ENCODE measurements at regions not wholly inside any gene's neighbourhood (a gene's known extent, or its start where the extent isn't known, plus 50 kb on each side); places are given as distances from the start of the nearest gene placed in this dataset.
"Not testable (repeated sequence)": the region's sequence is repeated elsewhere in the genome, so short reads cannot be mapped to it uniquely, and the experiment has no call there.

DNA sequence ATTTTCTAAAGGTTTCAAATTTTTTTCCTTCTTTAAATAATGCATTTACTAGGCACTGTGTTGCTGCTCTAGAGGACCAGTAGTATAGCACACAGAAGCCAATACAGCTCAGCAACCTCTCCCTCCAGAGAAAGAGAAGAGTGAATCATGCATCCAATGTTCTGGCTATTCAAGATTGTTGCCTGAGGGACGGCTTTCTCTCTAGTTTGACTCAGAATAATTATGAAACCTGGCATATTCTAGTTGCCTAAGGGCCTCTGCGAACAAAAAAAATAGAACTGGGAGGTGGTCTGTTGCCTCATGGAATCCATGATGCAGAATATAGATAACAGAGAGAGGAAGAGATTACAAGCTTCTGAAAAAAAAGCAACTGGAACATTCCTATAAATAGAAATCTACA is 1233.3 kb upstream of the PABPC4L start:
- DNase-seq, result no peak

DNA sequence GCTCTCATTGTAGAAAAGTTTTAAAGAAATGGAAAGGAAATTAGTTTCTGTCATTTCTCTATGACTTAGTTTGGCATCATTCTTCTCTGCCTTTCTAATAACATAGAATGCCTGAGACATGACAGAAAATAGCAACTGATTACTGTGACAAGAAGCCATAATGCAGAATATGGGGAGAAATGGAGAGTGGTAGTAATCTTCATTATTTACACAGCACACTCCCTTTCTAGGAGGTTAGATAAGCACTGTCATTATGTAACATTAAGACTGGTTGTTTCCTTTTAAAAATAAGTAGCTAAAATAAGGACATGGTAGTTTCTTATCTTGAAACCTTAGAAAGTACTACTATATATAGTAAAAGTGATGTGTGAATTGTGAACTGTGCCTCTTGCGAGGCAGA is 1227.9 kb upstream of the PABPC4L start:
- no peak for DNase-seq

DNA sequence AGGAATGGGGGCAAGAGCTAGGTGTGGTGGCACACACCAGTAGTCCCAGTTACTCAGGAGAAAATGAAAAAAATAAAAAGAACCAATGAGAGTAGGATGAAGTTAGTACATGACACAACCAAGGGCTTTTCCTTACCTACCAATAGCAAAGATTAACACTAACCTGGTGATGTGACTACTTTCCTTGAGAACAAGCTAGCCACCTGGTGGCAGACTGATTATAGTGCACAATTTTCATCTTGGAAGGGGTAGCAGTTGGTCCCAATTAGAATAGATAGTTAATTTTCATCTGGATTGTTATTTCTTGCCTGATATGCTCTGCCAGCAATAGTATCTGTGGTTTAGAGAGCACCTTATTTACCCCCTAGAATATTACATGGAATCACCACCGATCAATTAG is 1216.8 kb upstream of the PABPC4L start:
- no peak for DNase-seq

DNA sequence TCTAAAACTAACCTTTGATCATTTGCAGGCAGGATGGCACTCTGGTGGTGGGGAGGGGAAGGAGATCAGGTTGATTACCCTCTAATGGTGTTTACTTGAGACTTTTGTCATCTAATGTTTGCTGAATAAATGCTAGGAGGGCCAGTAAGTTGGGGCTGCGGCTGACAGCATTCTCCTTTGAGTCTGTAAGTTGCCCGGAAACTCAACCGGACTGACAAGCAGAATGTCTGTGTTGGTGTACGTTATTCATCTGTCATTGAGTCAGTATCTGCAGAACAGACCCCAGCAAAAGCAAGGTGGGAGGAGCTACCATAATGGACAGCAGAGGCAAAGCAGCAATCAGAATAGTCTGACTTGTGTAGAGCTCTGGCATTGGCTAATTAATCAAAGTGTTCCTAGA is 1210.6 kb upstream of the PABPC4L start:
- no peak for DNase-seq

DNA sequence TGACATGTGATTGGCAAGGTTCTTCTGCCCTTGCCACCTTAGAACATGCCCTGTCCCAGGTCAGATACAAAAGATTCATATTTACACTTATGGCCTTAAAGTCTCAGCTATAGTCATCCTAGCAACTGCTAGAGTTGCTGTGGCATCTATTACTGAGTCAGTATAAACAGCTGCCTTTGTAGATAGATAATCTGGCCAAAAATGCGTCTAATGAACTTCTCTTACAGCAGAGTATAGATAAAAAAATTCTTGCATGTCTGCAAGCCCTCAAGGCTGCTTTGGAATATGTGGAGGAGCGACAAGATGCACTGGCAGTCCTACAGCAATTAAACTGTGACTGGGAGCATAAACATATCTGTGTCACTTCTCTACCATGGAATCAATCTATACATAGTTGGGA is 1209.7 kb upstream of the PABPC4L start:
- DNase-seq, result peak; percentile 38

DNA sequence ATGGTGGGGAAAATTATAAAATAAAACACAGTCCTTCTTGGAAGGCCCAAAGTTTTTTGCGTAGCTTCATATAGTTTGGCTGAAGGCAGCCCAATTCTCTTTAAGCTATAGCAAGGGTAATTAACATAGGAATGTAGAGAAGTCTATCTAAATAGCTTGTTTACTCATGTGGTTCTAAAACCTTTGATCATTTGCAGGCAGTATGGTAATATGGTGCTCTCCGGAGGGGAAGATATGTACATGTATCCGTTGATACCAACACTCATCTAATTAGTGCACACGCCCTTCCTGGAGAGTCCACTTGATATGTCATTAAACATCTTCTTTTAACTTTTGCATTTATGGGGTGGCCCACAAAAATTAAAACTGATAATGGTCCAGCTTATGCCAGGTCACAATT is 1207.7 kb upstream of the PABPC4L start:
- not testable (repeated sequence) for DNase-seq

DNA sequence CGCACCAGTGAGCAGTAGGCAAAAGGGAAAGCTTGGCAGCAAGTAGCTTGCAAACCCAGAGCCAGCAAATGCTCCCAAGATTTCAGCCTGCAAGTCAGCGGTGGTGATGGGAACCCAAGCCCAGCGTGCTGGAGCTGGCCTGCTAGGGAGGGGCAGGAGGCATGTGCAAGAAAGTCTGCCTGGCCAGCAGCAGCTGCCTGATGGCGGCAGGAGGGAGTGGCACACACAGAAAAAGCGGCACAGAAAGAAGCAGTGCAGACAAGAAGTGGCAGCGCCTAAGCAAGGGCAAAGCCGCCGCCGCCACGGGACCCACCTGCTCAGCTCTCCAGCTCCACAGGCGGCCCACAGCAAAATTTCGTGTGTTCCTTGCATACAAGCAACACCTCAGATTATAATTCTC is 1206.5 kb upstream of the PABPC4L start:
- DNase-seq, result no peak

DNA sequence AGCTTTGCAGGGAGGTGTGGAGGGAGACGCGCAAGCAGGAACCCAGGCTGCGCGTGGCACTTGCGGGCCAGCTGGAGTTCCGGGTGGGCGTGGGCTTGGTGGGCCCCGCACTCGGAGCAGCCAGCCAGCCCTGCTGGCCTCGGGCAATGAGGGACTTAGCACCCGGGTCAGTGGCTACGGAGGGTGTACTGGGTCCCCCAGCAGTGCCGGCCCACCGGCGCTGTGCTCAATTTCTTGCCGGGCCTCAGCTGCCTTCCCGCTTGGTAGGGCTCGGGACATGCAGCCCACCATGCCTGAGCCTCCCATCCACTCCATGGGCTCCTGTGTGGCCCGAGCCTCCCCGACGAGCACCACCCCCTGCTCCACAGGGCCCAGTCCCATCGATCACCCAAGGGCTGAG is 1205.0 kb upstream of the PABPC4L start:
- DNase-seq, result not testable (repeated sequence)

DNA sequence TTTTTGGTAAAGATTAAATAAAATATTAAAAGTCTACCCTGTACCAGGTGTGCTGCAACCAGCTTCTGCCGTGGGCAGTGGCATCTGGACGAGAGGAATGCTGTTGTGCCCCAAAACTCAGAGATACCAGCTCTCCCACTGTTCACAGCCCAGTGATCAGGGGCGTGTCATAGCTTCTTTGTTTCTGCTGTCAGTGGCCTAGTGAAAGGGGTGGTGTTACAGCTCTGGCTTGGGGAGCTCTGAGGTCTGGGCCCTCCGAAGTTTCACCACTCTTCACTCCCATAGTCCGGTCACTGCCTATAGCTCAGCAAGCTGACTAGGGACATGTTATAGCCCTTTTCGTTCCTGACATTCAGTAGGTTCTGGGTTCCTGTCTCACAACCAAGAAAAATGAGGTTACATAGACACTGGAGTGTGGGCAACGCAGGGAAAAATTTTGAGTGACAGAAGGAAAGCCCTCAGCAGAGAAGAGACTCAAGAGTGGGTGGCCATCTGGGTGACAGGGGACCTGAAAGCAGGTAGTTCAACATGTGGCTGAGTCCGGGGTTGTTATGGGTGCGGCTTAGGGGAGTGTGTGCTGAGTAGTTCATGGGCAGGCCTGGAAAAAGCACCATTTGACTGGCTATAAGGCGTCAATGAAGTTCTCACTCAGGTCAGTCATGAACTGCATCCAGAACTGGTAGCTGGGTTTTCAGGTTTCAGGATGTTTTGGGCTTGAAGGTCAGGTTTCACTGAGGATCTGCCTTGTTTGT is 1184.4 kb upstream of the PABPC4L start:
- DNase-seq, result no peak

DNA sequence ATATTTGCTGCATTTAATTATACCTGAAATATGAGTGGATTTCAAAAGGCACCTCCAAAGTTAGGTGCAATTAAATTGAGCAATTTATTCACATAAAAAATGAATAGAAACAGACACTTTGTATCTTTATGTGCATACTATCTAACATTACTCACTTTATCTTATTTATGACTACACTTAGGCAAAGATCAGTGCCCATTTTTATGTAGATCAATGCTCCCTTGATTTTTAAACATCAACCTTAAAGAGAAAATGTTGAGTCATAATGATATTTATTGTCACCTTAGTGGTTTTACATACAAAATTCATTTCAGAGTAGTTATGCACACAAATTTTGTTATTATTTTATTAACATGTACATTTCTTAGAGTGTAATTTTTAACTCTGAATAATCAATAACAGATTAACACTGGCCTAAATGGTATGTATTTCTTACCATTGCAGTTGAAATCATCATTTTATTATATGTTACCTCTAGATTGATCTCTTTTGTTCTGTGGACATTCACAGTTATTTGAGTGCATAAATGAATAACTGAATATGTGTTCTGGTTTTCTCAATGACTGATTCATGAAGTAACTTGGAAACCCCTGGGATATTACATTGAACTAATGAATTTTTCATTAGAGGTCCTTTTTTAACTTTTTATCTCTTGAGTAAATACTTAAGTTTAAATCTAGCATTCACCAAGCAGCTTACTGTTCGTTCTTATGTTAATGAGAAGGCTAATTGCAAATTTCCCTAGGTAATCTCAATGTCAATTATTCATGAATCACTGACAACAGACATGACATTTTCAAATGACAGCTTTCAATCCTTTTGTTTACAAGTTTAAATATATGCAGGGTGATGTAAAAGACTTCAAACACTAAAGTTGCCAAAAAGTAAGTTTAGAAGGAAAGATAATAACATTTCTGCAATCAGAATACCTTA is 1182.0 kb upstream of the PABPC4L start:
- DNase-seq, result no peak

DNA sequence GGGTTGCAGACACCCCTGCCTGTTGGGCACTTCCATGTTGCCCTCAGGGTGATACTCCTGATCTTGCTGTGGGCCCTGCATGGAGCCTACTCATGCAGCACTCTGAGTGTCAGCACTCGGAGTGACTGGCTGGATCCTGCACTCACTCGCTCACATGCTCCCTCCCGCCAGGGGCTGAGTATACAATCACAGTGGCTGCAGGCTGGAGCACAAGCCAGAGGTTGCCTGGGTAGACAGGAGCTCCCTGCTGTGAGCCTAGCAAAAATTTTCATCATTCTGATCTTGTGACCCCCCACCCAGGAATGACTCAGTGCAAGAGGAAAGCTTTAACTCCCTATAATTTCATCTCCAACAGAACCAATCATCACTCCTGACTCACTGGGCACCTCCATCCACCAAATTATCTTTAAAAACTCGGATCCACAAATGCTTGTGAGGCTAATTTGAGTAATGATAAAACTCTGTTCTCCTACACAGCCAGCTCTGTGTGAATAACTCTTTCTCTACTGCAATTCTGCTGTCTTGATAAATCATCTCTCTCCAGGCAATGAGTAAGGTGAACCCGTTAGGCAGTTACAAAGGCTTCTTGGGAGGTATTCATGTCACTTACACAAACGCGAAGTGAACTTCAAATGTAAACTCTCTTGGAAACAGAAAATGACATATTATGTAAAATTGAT is 1180.8 kb upstream of the PABPC4L start:
- DNase-seq, result no peak

DNA sequence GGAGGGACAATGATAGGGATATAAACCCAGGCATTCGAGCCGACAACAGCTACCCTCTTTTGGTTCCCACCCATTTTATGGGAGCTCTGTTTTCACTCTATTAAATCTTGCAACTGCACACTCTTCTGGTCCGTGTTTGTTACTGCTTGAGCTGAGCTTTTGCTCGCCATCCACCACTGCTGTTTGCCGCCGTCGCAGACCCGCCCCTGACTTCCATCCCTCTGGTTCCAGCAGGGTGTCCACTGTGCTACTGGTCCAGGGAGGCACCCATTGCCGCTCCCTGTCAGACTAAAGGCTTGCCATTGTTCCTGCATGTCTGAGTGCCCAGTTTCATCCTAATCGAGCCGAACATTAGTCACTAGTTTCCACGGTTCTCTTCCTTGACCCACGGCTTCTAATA is 1170.5 kb upstream of the PABPC4L start:
- no peak for DNase-seq

DNA sequence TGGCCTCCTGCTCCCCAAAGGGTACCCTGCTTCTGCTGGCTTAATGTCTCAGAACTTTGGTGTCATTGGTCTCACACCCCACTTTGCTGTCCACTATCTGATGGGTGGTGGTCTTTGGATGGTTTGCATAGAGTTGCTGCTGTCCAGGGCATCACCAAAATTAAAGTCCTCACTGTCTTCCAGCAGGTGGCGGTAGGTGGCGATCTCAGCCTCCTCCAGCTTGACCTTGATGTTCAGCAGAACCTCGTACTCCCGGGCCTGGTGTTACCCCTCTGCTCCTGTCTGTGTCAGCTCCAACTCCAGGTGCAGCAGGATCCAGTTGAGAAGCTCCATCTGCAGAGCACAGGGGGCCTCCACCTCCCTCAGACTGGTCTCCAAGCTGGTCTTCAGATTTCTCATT is 1169.5 kb upstream of the PABPC4L start:
- DNase-seq, result no peak

DNA sequence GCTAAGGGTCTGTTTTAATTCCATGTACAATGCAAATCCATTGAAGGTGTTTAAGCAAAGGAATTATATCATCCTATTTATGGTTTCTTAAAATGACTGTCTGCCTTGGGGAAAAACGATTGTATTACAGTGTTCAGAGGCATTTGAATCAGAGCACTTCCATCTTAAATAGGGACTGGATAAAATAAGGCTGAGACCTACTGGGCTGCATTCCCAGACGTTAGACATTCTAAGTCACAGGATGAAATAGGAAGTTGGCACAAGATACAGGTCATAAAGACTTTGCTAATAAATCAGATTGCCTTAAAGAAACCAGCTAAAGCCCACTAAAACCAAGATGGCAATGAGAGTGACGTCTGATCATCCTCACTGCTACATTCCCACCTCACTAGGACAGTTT is 1167.2 kb upstream of the PABPC4L start:
- peak; percentile 1 for DNase-seq

DNA sequence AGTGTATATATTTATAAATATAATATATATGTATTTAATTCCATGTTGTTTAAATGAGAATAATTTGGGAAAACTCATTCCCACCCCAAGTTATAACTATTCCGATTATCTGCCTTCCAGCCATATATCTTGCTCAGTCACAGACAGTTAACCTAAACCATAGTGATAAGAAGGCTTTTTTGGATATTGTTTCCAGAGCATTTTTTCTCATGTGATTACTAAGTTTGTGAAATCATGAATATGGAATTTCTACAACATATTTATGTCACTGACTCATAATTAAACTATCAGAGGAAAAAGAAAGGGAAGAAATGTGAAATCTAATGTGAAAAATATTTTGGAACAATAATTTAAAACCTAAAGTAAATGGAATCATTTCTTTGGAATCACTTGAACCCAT is 1163.5 kb upstream of the PABPC4L start:
- DNase-seq, result no peak

DNA sequence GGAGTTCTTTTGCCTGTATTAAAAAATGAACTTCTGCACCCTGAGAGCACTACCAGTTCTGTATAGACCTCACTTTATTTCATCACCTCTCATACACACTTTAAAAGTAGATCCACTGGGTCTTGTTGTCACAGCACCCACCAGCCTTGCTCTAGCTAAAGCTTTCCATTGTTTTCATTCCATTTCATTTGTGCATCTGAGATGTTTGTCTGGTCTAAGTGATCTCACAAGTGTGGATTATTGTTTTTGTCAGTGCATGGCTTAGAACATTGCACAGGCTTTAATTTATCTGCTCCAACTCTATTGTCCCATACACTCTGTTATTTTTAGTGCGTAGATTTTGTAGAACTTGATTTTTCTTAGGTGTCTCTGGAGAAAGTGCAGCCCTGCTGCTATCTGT is 1157.5 kb upstream of the PABPC4L start:
- DNase-seq, result no peak

DNA sequence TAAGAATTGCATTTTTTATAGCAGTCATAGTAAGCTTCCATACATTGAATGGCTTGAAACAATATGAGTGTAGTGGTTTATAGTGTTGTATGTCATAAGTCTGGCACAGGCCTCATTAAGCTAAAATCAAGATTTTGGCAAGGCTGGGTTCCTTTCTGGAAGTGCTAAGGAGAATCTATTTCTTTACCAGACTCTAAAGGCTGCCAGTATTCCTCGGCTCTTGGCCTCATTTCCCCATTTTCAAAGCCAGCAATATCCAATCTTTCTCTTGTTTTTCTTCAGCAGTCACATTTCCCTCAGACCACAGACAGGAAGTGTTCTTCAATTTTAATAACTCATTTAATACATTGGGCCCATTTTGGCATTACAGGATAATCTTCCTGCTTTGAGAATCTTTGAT is 1155.5 kb upstream of the PABPC4L start:
- DNase-seq, result peak; percentile 4

DNA sequence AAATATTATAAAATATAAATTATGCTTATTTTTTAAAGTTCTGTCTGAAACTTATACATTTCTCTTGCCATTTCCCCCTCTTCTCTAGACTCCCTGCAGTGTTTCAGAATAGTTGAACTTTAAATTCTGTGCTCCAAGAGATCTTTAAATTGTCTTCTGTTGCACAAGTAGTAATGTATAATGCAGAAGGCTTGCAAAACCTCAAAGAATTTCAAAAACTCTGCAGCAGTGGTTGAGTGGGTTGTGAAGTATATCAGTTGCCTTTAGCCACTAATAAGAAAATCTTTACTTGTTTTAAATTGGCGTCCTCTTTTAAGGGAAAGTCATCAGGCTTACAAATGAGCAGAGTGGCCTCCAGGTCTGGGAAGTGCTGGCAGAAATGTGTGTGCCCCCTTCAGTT is 1153.3 kb upstream of the PABPC4L start:
- DNase-seq, result no peak

DNA sequence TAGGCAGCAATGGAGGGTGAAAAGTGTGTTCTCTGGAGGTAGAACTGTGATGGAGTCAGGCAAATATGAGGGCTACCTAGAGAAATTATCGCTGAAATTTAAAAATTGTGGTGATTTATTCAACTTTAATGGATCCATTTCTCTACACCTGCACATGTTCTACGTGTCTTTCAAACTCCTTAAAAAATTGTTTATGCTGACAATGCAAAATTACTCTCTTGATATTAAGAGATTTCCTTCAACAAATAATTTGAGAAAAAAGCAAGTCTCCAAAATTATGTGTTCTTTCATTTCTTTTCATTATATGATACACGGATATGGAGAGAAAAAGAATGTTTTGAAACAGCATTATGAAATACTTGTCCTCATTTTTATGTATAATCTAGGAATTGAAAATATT is 1151.4 kb upstream of the PABPC4L start:
- DNase-seq, result no peak

DNA sequence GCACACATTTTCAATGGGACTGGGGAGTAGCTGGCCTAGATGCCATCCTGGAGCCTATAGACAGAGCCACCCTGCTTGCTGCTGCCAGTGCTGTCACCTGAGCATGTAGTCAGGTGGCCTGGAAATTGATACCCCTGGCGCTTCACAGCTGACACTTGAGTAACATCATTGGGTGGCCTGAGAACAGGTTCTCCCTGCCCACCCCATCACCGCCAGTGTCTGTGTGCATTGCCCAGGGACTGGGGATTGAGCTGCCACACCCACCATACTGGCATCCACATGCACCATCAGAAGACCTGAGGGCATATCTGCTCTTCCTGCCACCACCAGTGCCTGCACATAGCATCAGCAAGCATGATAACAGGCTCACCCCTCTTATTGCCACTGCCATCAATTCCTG is 1142.9 kb upstream of the PABPC4L start:
- DNase-seq, result no peak

DNA sequence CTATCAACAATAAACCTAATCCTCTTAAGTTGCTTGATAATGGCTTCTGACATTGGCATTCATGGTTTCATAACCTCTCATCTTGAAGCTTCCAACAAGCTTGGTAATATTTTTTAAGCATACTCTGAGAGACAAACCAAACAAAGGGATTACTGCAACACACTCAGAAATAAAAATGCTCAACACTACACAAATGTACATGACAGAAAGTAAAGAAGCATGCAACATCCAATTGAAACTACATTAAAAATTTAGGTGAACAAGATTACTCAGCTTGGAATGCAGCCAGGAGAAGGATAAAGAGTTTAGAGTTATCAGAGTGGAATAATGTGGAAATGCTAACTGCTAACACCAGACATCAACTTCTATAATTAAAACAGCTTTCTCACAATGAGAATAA is 1136.6 kb upstream of the PABPC4L start:
- no peak for DNase-seq

DNA sequence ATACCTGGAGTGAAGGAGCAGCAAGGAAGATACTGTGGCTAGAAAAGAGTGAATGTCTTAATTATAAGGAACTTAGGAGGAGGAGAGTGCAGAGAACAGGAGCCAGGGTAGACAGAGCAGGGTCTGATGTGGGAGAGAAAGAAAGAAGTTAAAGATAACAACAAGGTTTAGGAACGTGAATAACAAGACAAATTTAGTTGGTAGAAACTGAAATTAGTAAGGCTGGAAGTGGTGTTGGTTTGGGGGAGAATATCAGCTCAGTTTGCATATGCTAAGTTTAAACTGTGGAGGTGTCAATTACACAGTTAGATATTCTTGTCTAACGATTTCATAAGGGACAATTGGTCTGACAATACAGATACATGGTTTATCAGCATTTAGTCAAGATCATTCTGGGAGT is 1123.7 kb upstream of the PABPC4L start:
- no peak for DNase-seq

DNA sequence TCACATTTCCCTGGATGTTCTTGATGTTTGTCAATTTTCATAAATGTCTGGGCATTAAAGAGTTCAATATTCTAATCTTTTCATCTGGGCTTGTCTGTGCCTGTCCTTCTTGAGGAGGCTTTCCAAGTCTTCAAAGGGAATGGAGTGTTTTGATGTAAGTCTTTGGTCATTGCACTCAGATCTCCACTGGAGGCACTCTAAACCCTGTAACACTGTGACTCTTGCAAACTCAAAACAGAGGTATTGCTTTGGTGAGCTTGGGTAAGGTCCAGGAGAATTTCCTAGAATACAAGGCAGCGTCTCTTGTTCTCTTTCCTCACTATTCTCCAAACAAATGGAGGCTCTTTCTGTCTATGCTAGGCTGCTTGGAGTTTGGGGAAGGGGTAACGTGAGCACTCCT is 1118.1 kb upstream of the PABPC4L start:
- DNase-seq, result no peak
